RWPE1 (cell line): ENCODE measurements at regions not wholly inside any gene's neighbourhood (a gene's known extent, or its start where the extent isn't known, plus 50 kb on each side); places are given as distances from the start of the nearest gene placed in this dataset.

Source experiments
- CTCF ChIA-PET: fragments of 350-600 bp; sonication (Branson Sonifier 250); formaldehyde crosslinking; extraction: SDS; loops from one replicate; lab custom pipeline; 2021; lab: Yijun Ruan, JAX
- POLR2A ChIA-PET: fragments of 400-600 bp; formaldehyde crosslinking; extraction: SDS; loops from one replicate; lab custom pipeline; 2020; ENCODE audit warnings: antibody characterized with exemption; ENCODE audit not compliant: low non-redundant PET; lab: Yijun Ruan, JAX
- DNase-seq: peaks from one replicate; pipeline ENCODE4 v3.0.0; 2012; ENCODE audit warnings: low spot score
- H3K27ac ChIP-seq: fragments of 450-650 bp; 2 replicates; pipeline ENCODE4 v1.5.1; 2017
- TF ChIP-seq, protein P1 (sequence below): fragments of 450-650 bp; conservative IDR thresholded peaks from 2 replicates; pipeline ENCODE4 v1.5.1; 2017; ENCODE audit warnings: low read depth, mild to moderate bottlenecking

DNA sequence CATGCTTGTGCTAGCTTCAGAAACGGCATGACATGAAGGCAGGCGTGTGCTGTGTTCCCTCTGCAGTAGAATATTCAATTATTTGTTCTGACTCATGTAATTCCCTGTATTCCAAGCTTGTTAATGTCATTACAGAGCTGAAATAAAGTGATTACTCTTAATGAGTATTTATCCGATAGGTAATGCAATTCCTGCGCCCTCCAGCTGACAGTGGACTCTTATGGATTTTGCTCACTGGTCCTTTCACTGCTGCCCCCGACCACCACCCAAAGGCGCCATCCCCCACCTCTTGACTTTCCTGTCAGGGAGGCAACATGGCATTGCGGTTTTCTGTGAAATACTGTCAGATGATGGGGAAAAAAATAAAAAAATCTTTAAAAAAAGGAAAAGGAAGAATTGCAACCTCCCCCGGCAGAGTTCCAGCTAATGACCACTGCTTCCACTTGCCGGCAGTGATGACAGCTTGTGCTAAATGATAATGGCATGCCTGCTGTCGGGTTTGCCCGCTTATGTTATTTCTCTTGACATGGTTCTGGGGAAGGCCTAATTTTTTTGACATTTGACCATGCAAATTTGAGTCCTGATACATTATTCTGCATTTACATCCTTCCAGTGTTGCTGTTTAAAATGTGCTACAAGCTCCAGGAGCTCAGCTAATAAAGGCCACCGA, 335.3 kb upstream of the ADAMTS16 start:
- POLR2A ChIA-PET, result no interaction called here
- DNase-seq, result no peak

GRCh38 chr5:4815002-4815401, 325.1 kb upstream of the ADAMTS16 start:
- no peak for DNase-seq
- TF ChIP-seq, protein P1, sequence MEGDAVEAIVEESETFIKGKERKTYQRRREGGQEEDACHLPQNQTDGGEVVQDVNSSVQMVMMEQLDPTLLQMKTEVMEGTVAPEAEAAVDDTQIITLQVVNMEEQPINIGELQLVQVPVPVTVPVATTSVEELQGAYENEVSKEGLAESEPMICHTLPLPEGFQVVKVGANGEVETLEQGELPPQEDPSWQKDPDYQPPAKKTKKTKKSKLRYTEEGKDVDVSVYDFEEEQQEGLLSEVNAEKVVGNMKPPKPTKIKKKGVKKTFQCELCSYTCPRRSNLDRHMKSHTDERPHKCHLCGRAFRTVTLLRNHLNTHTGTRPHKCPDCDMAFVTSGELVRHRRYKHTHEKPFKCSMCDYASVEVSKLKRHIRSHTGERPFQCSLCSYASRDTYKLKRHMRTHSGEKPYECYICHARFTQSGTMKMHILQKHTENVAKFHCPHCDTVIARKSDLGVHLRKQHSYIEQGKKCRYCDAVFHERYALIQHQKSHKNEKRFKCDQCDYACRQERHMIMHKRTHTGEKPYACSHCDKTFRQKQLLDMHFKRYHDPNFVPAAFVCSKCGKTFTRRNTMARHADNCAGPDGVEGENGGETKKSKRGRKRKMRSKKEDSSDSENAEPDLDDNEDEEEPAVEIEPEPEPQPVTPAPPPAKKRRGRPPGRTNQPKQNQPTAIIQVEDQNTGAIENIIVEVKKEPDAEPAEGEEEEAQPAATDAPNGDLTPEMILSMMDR, result no peak
- ChIA-PET CTCF (no interaction called here), POLR2A (no interaction called here)
- no peak overlapping the region for H3K27ac ChIP-seq

More for the DNA sequence above, 335.3 kb upstream of the ADAMTS16 start:
- TF ChIP-seq, protein P1, result no peak
- CTCF ChIA-PET, result no interaction called here
- H3K27ac ChIP-seq, result no peak overlapping the region

GRCh38 chr5:4817767-4818166, 322.4 kb upstream of the ADAMTS16 start:
- CTCF ChIA-PET, result no interaction called here
- no peak overlapping the region for H3K27ac ChIP-seq
- POLR2A ChIA-PET, result no interaction called here
- TF ChIP-seq, protein P1, result no peak
- no peak for DNase-seq

DNA sequence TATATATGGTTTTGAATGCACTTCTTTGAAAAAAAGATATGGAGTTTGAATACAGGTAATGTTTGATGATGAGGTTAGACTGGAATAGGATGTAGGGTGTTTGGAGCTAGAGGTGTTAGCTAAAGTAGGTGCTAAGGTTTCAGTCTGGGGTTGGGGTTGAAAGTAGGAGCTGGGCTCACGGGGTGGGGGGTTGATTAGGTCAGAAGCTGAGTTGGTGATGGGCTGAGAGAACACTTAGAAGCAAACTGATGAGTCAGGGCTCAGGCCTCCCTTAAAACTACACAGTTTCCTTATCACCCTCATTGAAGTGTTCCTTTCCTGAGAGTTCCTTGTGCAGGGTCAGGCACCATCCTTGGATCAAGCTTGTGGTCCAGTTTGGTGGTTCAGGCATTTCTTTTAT, 308.8 kb upstream of the ADAMTS16 start:
- no peak overlapping the region for H3K27ac ChIP-seq
- DNase-seq, result no peak
- POLR2A ChIA-PET, result no interaction called here
- CTCF ChIA-PET, result no interaction called here
- TF ChIP-seq, protein P1, result no peak

- no peak for DNase-seq
- no peak overlapping the region for H3K27ac ChIP-seq
- CTCF ChIA-PET, result no interaction called here
- TF ChIP-seq, protein P1, result no peak
- POLR2A ChIA-PET, result no interaction called here
These were observed 307.7 kb upstream of the ADAMTS16 start for GRCh38 chr5:4832471-4832870.

DNA sequence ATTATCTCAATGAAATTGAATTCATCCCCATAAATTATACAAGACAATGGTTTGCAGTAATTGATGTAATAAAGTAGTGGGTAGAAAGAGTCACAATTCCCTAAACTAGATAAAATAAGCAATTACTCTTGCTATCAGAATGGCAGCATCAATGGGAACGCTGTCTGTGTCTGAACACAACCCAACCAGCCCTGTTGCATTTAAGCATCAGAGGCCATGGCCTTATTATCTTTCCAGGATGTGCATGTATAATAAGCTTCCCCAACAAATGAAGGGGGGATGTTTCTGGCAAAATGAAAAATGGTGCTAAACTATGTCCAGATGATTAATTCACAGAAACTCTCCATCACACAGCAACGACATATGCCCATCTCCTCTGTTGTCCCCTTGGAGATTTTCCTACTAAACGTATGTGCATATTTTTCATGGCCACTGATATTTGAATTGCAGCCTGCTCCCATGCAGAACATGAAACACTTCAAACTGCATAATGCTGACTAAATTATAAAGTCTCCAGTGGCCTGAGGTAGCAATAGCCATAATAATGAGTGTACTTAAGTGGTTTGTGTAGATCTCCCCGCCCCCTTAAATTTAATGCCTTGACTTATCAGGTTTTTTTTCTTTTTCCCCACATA, 306.9 kb upstream of the ADAMTS16 start:
- ChIA-PET CTCF (no interaction called here), POLR2A (no interaction called here)
- TF ChIP-seq, protein P1, result no peak
- H3K27ac ChIP-seq, result no peak overlapping the region
- no peak for DNase-seq
